NCI-H2196 (cell line): ENCODE measurements at regions not wholly inside any gene's neighbourhood (a gene's known extent, or its start where the extent isn't known, plus 50 kb on each side); places are given as distances from the start of the nearest gene placed in this dataset.
"Not testable (repeated sequence)": the region's sequence is repeated elsewhere in the genome, so short reads cannot be mapped to it uniquely, and the experiment has no call there.

Source experiments
- DNase-seq: peaks from one replicate; lab custom pipeline; 2025; ENCODE audit not compliant: unreplicated experiment; lab: John Stamatoyannopoulos, UW

GRCh38 chr14:51444353-51445000 lies 204.4 kb downstream of the TMX1 start:
- DNase-seq: no peak

- no peak for DNase-seq
These were observed 204.9 kb downstream of the TMX1 start for GRCh38 chr14:51445001-51445390.

- DNase-seq: no peak
These were observed 204.9 kb upstream of the FRMD6 start for GRCh38 chr14:51446771-51447170.

GRCh38 chr14:51447411-51447810 lies 204.3 kb upstream of the FRMD6 start:
- no peak for DNase-seq

GRCh38 chr14:51448831-51449670 lies 202.7 kb upstream of the FRMD6 start:
- DNase-seq: no peak

- DNase-seq: no peak
These were observed 202.0 kb upstream of the FRMD6 start for GRCh38 chr14:51449681-51450080.

GRCh38 chr14:51451561-51451960 lies 200.1 kb upstream of the FRMD6 start:
- no peak for DNase-seq

- no peak for DNase-seq
These were observed 197.8 kb upstream of the FRMD6 start for GRCh38 chr14:51453869-51454268.

- DNase-seq: no peak
These were observed 197.4 kb upstream of the FRMD6 start for GRCh38 chr14:51454351-51454750.

- no peak for DNase-seq
These were observed 196.5 kb upstream of the FRMD6 start for GRCh38 chr14:51455041-51455835.

GRCh38 chr14:51457843-51458562 lies 193.7 kb upstream of the FRMD6 start:
- DNase-seq: no peak

- no peak for DNase-seq
These were observed 193.2 kb upstream of the FRMD6 start for GRCh38 chr14:51458563-51458955.

- no peak for DNase-seq
These were observed 191.7 kb upstream of the FRMD6 start for GRCh38 chr14:51460011-51460410.

GRCh38 chr14:51462182-51462581 lies 189.5 kb upstream of the FRMD6 start:
- DNase-seq: no peak

GRCh38 chr14:51462706-51463105 lies 189.0 kb upstream of the FRMD6 start:
- DNase-seq: no peak

- DNase-seq: no peak
These were observed 188.2 kb upstream of the FRMD6 start for GRCh38 chr14:51463461-51463860.

GRCh38 chr14:51464411-51464810 lies 187.3 kb upstream of the FRMD6 start:
- DNase-seq: no peak

- no peak for DNase-seq
These were observed 186.2 kb upstream of the FRMD6 start for GRCh38 chr14:51465486-51465885.

GRCh38 chr14:51467392-51467791 lies 184.3 kb upstream of the FRMD6 start:
- not testable (repeated sequence) for DNase-seq

- no peak for DNase-seq
These were observed 183.2 kb upstream of the FRMD6 start for GRCh38 chr14:51468523-51468922.

GRCh38 chr14:51472881-51473280 lies 178.8 kb upstream of the FRMD6 start:
- DNase-seq: no peak
